GM21367 (cell line): ENCODE measurements at regions not wholly inside any gene's neighbourhood (a gene's known extent, or its start where the extent isn't known, plus 50 kb on each side); places are given as distances from the start of the nearest gene placed in this dataset.

Source experiments
- ATAC-seq: cut with Tn5 transposase; IDR thresholded peaks from one replicate; pipeline ENCODE4 v1.9.1; 2021; ENCODE audit not compliant: unreplicated experiment

DNA sequence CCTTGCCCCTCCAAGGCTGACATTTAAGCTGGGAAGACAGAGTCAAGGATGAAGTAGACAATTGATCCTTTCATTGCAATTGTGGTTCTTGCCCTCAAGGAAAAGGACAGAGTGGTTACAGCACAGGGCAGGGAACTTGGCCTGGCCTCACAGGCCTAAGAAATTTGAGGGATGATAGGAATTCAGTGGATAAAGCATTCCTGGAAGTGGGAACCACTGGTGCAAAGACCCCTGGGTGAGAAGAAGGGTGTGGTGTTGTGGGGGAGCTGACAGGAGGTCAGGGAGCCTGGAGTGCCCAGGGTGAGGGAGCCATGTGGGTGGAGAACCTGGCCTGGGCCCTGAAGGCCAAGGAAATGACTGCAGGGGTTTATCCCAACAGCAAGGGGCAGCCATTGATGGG is 287.4 kb downstream of the UACA start:
- ATAC-seq = no peak

DNA sequence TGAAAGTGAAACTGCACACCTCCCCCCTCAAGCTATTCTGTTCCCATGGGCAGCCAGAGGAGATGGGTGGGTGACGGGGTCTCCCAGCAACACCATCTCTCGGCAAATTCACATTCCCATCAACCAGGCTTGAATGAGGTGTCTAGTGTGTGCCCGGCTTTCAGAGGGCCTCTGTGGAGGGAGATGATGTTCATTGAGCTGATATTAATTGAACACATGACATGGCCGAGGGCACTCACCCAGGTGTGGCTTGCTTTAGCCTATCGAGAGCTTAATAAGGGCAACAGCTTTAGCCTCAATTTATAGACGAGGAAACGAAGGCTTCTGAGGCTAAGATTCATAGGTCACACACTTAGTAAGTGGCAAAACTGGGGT is 288.0 kb downstream of the UACA start:
- no peak for ATAC-seq

GRCh38 chr15:70474471-70475406 is 288.6 kb downstream of the UACA start:
- no peak for ATAC-seq

GRCh38 chr15:70473581-70474370 is 289.6 kb downstream of the UACA start:
- ATAC-seq = no peak

GRCh38 chr15:70471517-70471916 is 291.8 kb downstream of the UACA start:
- no peak for ATAC-seq

- no peak for ATAC-seq
Observed at GRCh38 chr15:70470556-70471191, 292.7 kb downstream of the UACA start.

- no peak for ATAC-seq
Observed at GRCh38 chr15:70469651-70470555, 293.5 kb downstream of the UACA start.

GRCh38 chr15:70469182-70469581 is 294.2 kb downstream of the UACA start:
- ATAC-seq = no peak

GRCh38 chr15:70466895-70467529 is 296.3 kb downstream of the UACA start:
- ATAC-seq = no peak

GRCh38 chr15:70466305-70466704 is 297.1 kb downstream of the UACA start:
- no peak for ATAC-seq

- no peak for ATAC-seq
Observed at GRCh38 chr15:70465812-70466211, 297.5 kb downstream of the UACA start.

DNA sequence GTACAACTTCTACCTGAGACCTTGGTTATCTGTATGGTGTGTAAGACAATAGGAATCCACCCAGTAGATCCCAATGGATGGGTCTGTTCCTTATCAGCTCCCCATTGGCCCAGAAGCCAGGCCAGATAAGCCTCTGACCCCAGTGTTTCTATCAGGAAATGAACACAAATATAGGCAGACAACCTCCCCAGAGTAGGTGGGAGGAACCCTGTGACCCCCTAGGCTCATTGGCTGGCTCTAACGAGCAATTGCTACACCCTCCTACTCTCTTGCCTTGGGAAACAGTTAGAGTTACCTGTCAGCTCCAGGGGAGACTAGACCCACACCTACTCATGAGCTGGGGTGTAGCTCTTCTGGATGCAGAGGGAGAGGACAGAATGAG is 299.9 kb downstream of the UACA start:
- peak; percentile 3 for ATAC-seq

GRCh38 chr15:70461992-70462391 is 301.4 kb downstream of the UACA start:
- no peak for ATAC-seq

GRCh38 chr15:70461017-70461416 is 302.3 kb downstream of the UACA start:
- no peak for ATAC-seq

- no peak for ATAC-seq
Observed at GRCh38 chr15:70459312-70459711, 304.0 kb downstream of the UACA start.

DNA sequence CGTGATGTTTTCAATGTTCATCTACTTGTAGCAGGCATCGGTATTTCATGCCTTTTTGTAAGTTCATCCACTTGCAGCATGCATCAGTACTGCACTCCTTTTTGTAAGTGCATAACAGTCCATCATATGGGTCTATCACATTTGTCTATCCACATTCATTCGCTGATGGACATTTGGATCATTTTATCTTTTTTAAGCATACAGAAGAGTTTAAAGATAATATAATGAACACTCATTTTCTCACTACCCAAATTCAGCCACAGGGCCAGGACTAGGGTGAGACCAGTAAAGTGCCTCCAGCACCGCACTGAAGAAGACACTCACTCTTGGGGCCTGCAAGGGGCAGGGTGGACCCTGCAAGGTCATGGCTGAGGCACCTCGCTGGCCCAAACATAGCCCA is 309.6 kb downstream of the UACA start:
- no peak for ATAC-seq

DNA sequence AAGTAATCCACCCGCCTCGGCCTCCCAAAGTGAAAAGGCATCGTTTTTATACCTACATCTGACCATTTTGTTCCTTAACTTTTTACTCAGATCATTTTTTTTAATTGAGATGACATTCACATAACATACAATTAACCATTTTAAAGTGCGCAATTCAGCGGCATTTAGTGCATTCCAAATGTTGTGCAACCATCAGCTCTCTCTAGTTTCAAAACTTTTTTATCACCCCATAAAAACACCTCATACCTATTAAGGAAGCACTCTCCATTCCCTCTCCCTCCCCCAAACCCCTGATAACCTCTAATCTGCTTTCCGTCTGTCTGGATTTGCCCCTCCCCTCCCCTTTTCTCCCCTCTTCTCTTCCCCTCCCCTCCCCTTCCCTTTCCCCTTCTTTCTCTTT is 310.1 kb downstream of the UACA start:
- ATAC-seq = no peak

DNA sequence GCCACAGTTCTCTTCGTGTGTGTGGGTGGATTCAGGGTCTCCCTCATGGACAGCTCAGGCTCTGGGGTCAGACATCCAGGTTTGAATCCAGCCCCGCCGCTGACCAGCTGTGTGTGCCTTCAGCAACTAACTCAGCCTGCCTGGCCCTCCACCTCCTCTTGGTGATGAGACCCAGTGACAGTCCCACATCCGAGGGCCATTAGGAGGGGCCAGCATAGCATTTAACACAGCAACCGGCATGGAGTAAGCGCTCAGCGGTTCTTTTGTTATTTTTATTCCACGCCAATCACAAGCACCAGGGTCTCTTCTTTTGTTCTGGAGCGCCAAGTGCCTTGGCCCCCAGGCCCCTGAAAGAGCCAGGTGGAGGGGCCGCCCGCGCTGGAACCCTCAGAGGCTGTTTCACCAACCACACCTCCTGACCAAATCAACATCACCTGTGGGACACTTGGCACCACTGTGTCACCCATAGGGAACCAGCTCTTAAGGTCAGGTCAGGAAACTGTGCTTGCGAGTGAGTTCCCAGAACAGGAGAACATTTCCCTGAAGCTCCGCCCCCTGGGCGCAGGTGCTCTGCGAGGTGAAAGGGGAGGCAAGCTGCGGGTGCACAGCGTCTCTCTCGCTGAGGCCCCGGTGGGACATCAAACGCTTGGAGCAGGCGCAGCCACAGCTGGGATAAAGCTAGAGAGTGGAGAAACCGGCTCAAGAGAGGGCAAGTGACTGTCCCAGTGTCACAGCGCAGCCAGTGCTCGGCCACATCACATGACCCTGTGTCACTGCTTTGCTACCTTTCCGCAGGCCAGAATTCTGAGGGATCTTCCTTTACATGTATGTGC is 311.3 kb downstream of the UACA start:
- ATAC-seq = no peak

- ATAC-seq = no peak
Observed at GRCh38 chr15:70450142-70450443, 313.3 kb downstream of the UACA start.
